BLaER1 (cell line): ENCODE measurements at regions not wholly inside any gene's neighbourhood (a gene's known extent, or its start where the extent isn't known, plus 50 kb on each side); places are given as distances from the start of the nearest gene placed in this dataset.
"Not testable (repeated sequence)": the region's sequence is repeated elsewhere in the genome, so short reads cannot be mapped to it uniquely, and the experiment has no call there.

ENCODE experiments used
- H3K27ac ChIP-seq: shearing (Covaris generic); formaldehyde crosslinking; 2 replicates; pipeline ENCODE4 v1.8.1; 2022
- H3K27me3 ChIP-seq: shearing (Covaris generic); formaldehyde crosslinking; 2 replicates; pipeline ENCODE4 v1.8.1; 2022
- H3K36me3 ChIP-seq: shearing (Covaris generic); formaldehyde crosslinking; 2 replicates; pipeline ENCODE4 v1.8.1; 2022
- H3K4me1 ChIP-seq: shearing (Covaris generic); formaldehyde crosslinking; 2 replicates; pipeline ENCODE4 v1.8.1; 2022
- H3K4me2 ChIP-seq: shearing (Covaris generic); formaldehyde crosslinking; 2 replicates; pipeline ENCODE4 v1.8.1; 2022
- H3K4me3 ChIP-seq: shearing (Covaris generic); formaldehyde crosslinking; 2 replicates; pipeline ENCODE4 v1.8.1; 2022
- H3K9ac ChIP-seq: shearing (Covaris generic); formaldehyde crosslinking; 2 replicates; pipeline ENCODE4 v1.8.1; 2022
- H3K9me3 ChIP-seq: shearing (Covaris generic); formaldehyde crosslinking; 2 replicates; pipeline ENCODE4 v1.8.1; 2022
- H4K20me1 ChIP-seq: shearing (Covaris generic); formaldehyde crosslinking; 2 replicates; pipeline ENCODE4 v1.8.1; 2022
- Cebpa-rat ChIP-seq: shearing (Covaris generic); IDR thresholded peaks from 2 replicates; pipeline ENCODE4 v1.8.1; 2022

DNA sequence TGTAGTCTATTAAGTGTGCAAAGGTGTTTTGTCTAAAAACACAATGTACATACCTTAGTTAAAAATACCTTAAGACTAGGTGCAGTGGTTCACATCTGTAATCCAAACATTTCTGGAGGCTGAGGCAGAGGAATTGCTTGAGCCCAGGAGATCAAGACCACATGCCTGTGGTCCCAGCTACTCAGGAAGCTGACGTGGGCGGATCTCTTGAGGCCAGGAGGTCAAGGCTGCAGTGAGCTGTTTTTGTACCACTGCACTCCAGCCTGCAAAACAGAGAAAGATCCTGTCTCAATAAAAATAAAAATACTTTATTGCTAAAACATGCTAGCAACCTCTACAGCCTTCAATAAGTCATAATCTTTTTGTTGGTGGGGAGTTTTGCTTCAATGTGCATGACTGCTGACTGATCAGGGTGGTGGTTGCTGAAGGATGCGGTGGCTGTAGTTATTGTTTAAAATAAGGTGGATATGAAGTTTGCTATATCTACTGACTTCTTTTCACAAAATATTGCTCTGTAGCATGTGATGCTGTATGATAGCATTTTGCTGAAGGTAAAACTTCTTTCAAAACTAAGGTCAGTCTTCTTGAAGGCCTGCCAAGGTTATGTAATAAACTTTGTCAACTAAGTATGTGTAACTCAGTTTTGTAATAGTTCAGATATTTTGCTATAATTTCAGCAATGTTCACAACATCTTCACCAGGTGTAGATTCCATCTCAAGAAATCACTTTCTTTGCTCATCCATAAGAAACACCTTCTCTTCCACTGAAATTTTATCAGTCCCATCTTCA is 1238.0 kb upstream of the NRXN1 start:
- no peak for TF ChIP-seq Cebpa-rat
- no peaks in the 10 kb centered on the region; the same call in 1 of the 2 replicates for H3K4me1 ChIP-seq
- peaks cover 19% of the 10 kb centered on the region for H3K9me3 ChIP-seq
- no peaks in the 10 kb centered on the region for H3K36me3 ChIP-seq
- no peak overlapping the region for H3K4me3 ChIP-seq
- H3K27ac ChIP-seq: no peak overlapping the region
- H3K4me2 ChIP-seq: no peak overlapping the region
- no peaks in the 10 kb centered on the region for H4K20me1 ChIP-seq
- H3K9ac ChIP-seq: no peak overlapping the region
- H3K27me3 ChIP-seq: no peaks in the 10 kb centered on the region

DNA sequence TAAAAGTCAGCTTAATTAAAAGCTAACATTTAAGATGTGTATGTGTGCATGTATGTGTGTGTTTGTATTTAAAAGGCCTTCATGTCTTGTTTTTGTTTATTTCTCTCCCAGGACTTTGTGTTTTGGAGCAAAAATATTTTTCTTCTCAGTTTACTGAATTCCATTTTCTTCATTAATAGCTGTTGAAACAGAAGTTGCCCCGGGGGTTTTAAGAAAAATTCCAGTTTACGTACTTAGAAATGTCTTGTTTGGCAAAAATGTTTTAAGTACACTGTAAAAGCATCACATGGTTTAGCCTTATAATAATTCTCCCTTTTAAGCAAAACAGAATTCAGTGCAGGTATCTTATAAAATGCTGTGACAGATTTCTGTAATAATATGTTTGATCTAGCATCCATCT is 1233.0 kb upstream of the NRXN1 start:
- H3K36me3 ChIP-seq: no peaks in the 10 kb centered on the region
- H3K4me2 ChIP-seq: no peak overlapping the region
- H3K9me3 ChIP-seq: no peaks in the 10 kb centered on the region
- no peaks in the 10 kb centered on the region for H3K27me3 ChIP-seq
- no peak overlapping the region for H3K9ac ChIP-seq
- H4K20me1 ChIP-seq: no peaks in the 10 kb centered on the region
- H3K27ac ChIP-seq: no peak overlapping the region
- H3K4me1 ChIP-seq: no peaks in the 10 kb centered on the region; the same call in 1 of the 2 replicates
- H3K4me3 ChIP-seq: no peak overlapping the region
- no peak for TF ChIP-seq Cebpa-rat

DNA sequence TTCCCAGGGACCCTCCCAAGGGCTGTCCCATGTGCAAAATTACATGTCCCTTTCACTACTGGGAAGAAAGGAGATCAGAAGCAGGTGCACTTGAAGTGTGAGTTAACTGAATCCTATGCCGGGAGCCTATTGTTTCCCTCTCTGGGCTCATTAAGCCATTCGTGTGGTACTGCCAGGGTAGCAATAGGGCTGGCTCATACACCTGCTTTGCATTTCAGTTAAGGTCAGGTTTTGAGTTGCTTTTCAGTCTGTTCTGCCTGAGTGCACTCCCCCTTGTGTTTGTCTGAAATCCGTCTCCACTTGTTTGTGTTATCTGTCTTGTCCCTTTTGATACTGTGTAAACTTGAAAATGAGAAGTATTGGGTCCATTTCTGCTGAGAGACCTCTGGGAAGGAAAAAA is 1232.6 kb upstream of the NRXN1 start:
- Histone ChIP-seq H3K4me1 (no peaks in the 10 kb centered on the region), H3K36me3 (no peaks in the 10 kb centered on the region), H4K20me1 (no peaks in the 10 kb centered on the region), H3K27ac (no peak overlapping the region), H3K9me3 (no peaks in the 10 kb centered on the region), H3K27me3 (no peaks in the 10 kb centered on the region), H3K4me2 (no peak overlapping the region), H3K9ac (no peak overlapping the region), H3K4me3 (no peak overlapping the region)
- TF ChIP-seq Cebpa-rat: no peak

DNA sequence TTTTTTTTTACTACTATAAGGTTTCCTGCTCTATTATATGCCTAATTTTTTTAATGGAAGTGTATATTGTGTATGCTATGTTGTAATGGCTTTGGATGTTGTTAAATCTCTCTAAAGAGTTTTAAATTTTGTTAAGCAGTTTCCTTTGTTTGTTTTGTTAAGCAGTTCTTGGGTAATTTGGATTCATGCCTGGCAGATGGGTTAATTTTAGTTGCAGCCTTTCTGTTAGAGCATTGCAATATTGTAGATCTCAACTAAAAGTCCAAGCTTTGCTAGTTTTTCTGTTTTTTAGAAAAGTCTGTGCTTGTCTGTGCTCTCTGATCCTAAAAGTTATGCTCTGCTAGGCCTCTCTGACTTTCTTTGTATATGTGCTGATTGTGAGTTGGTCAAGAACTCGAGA is 1229.0 kb upstream of the NRXN1 start:
- H3K9me3 ChIP-seq: no peaks in the 10 kb centered on the region
- no peak overlapping the region for H3K27ac ChIP-seq
- TF ChIP-seq Cebpa-rat: no peak
- no peaks in the 10 kb centered on the region for H3K36me3 ChIP-seq
- H3K4me3 ChIP-seq: no peak overlapping the region
- H4K20me1 ChIP-seq: no peaks in the 10 kb centered on the region
- no peak overlapping the region for H3K4me2 ChIP-seq
- no peaks in the 10 kb centered on the region for H3K27me3 ChIP-seq
- no peaks in the 10 kb centered on the region for H3K4me1 ChIP-seq
- no peak overlapping the region for H3K9ac ChIP-seq

DNA sequence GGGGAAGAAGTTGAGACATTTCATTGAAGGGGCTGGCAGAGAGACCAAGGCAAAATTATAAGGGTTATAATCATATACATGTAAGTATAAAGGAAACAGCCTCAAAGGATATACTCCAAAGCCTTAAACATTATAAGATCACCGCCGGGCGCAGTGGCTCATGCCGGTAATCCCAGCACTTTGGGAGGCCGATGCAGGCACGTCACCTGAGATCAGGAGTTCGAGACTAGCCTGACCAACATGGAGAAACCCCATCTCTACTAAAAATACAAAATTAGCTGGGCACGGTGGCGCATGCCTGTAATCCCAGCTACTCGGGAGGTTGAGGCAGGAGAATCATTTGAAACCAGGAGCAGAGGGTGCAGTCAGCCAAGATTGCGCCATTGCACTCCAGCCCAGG is 1227.0 kb upstream of the NRXN1 start:
- not testable (repeated sequence) for H3K27ac ChIP-seq, H3K9ac ChIP-seq, H3K4me1 ChIP-seq, H4K20me1 ChIP-seq, H3K4me3 ChIP-seq, H3K27me3 ChIP-seq, H3K4me2 ChIP-seq, H3K36me3 ChIP-seq, H3K9me3 ChIP-seq

DNA sequence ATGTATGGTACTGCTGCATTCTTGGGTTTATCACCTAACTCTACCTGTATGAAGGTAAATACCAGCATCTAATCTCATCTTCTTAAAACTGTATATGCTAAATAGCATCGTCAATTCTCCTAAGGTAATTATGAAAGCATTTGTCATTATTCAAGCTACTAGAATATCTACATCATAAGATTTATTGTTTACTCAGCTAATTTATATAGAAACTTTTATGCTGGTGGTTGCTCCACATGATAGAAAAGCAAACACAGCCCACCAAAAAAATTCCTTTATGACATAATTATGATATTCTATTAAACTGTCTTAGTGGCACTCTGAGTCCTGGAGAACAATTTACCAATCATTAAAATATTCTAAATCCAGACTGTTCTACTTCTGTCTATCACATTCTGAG is 1226.1 kb upstream of the NRXN1 start:
- Histone ChIP-seq H3K27me3 (no peaks in the 10 kb centered on the region), H3K36me3 (no peaks in the 10 kb centered on the region), H4K20me1 (no peaks in the 10 kb centered on the region), H3K4me3 (no peak overlapping the region), H3K9me3 (no peaks in the 10 kb centered on the region), H3K4me1 (no peaks in the 10 kb centered on the region), H3K9ac (no peak overlapping the region), H3K4me2 (no peak overlapping the region), H3K27ac (no peak overlapping the region)
- TF ChIP-seq Cebpa-rat: no peak

DNA sequence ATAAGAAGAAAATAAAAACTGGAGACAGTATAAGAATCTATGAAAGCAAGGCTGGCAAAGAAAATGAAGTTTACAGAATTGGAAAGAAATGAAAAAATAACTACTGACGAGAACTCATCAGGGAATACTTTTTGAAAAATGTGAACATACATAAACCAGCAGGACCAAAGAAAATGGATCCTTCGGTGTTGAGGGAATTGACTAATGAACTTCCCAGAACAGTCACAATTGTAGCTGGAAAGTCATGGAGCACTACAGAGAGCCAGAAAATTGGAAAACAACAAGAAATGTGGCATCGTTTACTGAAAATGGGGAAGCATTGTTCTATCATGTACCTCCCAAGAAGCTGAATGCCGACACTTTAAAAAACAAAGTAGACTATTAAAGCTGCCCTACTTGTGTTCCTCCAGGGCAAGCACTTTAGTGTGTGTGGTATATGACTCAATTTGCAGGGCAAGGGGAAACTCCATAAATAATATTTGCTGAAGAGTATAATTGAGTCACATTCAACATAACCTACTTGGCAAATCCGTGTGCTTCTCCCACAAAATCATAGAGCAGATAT is 1221.6 kb upstream of the NRXN1 start:
- no peaks in the 10 kb centered on the region for H3K36me3 ChIP-seq
- H3K9ac ChIP-seq: no peak overlapping the region
- no peak overlapping the region for H3K27ac ChIP-seq
- H4K20me1 ChIP-seq: no peaks in the 10 kb centered on the region
- TF ChIP-seq Cebpa-rat: no peak
- H3K4me1 ChIP-seq: no peaks in the 10 kb centered on the region
- H3K4me2 ChIP-seq: no peak overlapping the region
- H3K9me3 ChIP-seq: no peaks in the 10 kb centered on the region
- no peaks in the 10 kb centered on the region for H3K27me3 ChIP-seq
- no peak overlapping the region for H3K4me3 ChIP-seq

DNA sequence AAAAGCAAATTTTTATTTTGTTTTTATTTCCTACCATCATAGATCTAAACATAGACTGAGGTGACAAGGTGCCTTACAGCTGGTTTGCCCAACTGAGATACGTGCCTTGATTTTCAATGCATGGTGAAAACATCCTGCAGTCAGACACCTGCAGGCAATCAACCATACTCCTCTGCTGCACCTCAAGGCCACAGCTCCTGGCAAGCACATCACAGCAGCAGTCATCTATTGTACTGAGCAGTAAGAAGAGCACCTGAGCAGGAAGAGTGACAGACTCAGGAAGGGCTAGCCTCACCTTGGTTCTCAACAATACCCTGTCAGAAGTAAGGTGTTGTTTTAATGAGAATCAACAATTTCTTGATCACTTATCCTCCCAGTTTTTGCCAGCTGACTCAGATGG is 1206.8 kb upstream of the NRXN1 start:
- no peaks in the 10 kb centered on the region for H3K27me3 ChIP-seq
- no peak for TF ChIP-seq Cebpa-rat
- no peak overlapping the region for H3K4me2 ChIP-seq
- no peak overlapping the region for H3K9ac ChIP-seq
- H3K4me1 ChIP-seq: no peaks in the 10 kb centered on the region
- no peaks in the 10 kb centered on the region for H3K36me3 ChIP-seq
- H3K27ac ChIP-seq: no peak overlapping the region
- no peaks in the 10 kb centered on the region for H4K20me1 ChIP-seq
- no peaks in the 10 kb centered on the region for H3K9me3 ChIP-seq
- H3K4me3 ChIP-seq: no peak overlapping the region

DNA sequence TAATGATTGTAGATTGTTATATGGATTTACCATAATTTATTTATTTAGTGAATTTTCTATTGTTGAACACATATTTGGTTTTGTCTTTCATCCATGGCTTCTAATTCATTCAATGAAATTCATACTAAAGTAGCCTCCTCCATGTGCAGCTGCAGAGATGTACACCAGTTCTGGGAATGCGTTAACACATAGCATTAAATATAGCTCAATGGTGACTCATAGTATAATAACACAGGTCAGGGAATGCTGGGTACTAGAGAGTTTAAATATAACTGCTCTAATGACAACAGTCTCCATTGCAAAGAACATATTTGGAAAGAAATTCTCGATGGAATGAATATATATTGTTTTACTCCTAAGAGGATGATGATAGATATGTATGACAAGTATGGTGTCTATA is 1190.2 kb upstream of the NRXN1 start:
- TF ChIP-seq Cebpa-rat: no peak
- H3K9ac ChIP-seq: no peak overlapping the region
- H3K36me3 ChIP-seq: no peaks in the 10 kb centered on the region
- no peak overlapping the region for H3K4me2 ChIP-seq
- no peaks in the 10 kb centered on the region for H4K20me1 ChIP-seq
- H3K27ac ChIP-seq: no peak overlapping the region
- H3K9me3 ChIP-seq: no peaks in the 10 kb centered on the region
- H3K4me3 ChIP-seq: no peak overlapping the region
- no peaks in the 10 kb centered on the region for H3K4me1 ChIP-seq
- H3K27me3 ChIP-seq: no peaks in the 10 kb centered on the region

DNA sequence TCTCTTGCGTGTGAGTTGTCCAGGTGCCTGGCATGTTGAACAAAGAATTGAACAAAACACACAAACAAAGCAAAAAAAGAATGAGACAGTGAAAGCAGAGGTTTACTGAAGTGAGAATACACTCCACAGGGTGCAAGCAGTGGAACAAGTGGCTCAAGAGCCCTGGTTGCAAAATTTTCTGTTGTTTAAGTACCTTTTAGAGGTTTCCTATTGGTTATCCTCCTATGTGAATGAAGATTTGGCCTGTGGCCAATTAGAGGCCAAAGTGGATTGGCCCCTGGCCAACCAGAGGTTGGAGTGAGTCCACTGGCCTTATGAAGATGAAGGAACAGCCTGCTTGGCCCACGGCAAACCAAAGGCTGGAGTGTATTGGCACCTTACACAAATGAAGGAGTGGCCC is 1188.5 kb upstream of the NRXN1 start:
- Histone ChIP-seq H3K4me3 (no peak overlapping the region), H3K9me3 (no peaks in the 10 kb centered on the region), H3K36me3 (no peaks in the 10 kb centered on the region), H3K27ac (no peak overlapping the region), H4K20me1 (no peaks in the 10 kb centered on the region), H3K4me2 (no peak overlapping the region), H3K9ac (no peak overlapping the region), H3K27me3 (no peaks in the 10 kb centered on the region), H3K4me1 (no peaks in the 10 kb centered on the region)
- TF ChIP-seq Cebpa-rat: no peak
